GM19035 (cell line): ENCODE measurements at regions not wholly inside any gene's neighbourhood (a gene's known extent, or its start where the extent isn't known, plus 50 kb on each side); places are given as distances from the start of the nearest gene placed in this dataset.

ENCODE experiments used
- ATAC-seq: cut with Tn5 transposase; IDR thresholded peaks from one replicate; pipeline ENCODE4 v1.9.1; 2021; ENCODE audit not compliant: unreplicated experiment

DNA sequence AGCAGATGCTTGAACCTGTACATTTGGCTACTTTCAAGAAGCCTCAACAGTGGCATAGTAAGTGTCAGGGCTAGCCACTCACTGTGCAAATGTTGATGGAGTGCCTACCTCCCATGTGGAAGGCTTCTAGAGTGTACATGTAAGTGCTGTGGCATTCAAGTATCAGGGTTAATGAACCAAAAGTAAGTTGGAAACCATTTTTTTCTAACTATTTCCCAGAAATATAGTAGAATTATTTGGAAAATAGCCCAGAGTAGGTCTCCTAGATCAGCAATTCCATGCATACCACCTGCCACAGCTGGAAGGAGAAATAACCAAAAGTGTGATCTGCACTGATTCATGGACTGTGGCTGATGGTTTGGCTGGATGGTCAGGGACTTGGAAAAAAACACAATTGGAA, 53.3 kb downstream of the FOXD1 start:
- no peak for ATAC-seq

DNA sequence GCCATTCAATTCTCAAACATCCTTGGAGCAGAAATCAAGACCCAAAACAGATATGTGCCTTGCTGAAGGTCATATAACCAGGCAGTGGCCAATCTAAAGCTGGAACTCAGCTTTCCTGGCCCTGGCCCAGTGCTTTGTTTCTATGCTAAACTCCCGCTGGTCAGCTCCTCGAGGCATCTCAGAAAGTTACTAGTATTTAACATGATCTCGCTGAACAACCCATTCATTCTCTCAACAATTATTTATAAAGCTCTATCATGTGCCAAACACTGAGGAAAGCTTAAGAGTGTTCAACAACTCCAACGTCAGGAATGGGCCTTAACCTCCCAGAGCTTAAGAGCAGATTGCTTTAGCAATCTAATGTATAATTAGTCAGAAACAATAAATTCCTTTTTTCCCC, 54.0 kb downstream of the FOXD1 start:
- ATAC-seq = no peak

DNA sequence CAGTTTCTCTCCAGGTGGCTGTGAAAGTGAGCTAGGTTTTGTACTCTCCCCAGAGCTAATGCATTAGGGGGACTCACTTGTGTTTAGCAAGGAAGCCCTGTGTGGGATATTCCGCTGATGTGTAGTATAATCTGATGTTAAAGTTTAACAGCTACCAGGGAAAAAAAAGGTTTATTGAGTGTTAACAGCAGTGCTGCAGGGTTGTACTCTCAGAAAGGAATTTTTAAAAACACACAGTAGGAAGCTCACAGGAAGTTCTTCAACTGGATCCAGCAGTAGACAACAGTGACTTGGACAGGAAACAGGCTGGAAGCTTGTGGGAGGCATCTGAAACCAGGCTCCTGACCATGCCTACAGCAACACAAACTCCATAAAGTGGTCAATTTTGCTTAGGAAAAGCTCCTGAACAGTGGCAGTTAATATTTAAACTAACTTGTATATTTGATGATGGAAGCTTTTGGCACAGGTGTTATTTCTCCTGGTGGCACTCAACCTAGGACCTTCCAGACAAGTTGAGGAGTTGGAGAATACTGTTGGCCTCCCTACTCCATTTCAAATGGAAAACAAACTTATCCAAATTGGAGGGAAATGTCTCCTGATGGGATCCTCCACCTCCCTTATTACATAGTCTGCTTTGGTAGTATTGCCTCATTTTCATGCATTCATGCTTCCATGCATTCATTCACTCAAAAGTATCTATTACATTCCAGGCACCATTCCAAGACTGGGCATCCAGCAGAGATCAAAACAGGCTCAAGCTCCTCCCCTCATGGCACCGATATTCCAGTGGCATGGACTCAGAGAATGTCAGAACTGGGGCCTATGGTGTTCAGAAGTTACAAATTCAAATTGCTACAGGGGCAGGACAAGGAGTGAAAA, 54.7 kb downstream of the FOXD1 start:
- ATAC-seq = no peak

DNA sequence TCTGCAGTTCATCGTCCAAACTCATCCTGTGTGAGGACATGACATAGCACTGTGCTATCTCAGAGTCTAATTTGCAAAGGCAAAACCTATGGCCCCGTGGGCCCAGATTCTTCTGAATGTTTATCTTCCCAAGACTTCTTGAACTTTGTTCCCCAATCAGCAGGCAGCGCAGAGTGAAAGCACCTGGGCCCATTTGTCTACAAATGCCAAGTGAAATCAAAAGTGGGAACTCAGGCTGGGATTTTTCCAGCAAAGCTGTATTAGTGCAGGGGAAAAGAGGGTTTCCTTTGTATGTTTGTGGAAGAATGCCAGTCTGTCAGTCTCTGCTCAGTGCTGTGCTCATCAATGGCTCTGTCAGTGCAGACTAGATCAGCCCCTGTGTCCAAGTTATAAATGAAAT, 55.8 kb downstream of the FOXD1 start:
- no peak for ATAC-seq

DNA sequence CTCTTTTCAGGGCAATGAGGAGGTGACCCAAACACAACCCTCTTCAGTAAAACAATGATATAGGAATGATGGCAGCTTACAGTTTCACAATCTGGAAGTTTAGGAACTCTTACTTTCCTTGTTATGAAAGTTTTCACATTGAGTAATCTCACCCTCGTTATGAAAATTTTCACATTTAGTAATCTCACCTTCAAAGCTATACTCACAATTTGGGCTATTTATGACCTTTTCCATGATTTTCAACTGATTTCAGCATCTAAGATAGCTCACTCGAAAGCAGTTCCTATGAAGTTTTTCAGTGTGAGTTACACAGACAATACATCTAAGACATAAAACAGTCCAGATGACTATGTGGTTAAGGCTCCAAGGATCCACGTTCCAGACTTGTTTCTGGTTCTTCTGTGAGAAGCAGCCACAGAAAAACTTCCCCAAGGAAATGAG, 57.1 kb downstream of the FOXD1 start:
- ATAC-seq = no peak

DNA sequence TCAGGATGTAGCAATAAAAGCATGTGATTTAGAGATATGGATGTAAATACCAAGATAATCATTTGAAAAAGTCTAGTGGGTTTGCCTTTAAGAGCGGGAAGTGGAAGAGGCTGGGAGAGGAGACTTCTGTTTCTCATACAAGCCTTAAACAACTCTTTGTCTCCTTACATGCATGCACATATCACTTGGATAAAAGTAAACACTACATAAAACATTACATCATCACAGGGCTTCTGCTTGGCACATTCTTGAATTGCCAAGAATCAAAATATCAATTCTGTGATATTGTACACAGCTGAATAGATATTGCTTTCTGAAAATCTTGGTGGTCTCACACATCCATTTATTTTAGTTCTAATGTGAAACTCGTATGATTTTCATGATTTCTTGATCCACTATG, 57.6 kb downstream of the FOXD1 start:
- no peak for ATAC-seq

DNA sequence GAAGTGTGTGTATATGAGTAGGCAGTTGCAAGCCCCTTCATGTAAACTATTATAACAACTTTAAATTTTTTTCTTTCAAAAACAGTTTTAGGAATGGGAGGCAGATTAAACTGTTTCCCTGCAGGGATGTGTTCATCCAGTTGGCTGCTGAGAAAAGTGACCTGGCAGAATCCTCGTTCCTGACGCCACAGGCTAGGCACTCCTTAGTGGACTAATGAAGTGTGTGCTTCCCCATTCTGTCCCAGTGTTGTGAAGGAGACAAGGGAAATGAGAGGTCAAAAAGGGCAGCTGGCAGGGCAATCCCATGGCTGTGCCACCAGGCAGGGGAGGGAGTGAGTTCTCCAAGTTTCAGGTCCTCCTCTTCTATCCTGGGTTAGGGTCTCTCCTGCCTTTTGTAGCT, 59.8 kb downstream of the FOXD1 start:
- no peak for ATAC-seq

DNA sequence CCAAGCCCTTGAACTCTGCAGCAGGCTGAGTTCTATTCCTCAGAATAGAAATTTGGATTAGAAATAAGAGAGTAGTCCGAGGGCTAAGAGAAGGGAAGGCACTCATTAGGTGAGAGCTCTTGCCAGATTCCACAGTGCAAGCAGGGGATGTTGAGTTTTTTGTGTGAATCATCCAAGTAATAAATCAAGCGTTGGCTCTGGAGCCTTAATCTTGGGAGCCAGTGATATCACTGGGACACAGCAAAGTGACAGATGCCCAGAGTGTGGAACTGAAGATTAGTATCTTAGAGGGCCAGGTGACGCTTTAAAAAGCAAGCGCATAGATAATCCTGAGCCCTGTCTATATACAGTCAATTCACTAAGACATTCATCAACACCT, 60.3 kb downstream of the FOXD1 start:
- ATAC-seq = no peak

DNA sequence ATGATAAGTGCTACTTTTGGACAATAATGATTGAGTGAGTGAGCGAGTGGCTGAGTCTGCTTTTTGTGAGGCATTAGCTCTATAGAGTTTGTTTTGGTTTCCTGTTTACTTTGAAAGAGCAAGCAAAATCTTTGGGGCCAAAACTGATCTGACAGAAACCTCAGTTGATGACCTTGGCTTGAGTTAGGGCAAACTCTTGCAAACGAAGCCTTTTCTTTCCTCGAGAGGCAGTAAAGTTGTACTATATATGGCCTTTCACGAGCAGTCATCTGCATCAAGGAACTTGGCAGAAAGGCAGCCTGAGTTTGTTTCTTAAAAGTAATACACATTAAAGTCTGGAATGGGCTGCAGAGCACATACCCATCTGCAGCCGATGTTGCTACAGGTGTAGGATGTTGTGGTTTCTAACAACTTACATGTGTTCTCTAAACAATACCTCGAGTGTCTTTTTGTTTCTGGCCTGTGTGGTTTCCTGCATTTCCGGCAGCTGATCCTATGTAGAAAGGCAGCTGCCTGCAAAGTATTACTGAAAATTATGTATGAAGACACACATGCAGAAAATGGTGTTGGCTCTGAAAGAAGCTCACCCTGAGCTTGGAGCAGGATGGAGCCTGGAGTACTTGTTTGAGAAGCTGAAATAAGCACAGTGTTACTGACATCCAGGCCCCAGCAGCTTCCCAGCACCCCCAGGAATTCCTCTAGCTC, 60.8 kb downstream of the FOXD1 start:
- peak; percentile 90 for ATAC-seq

DNA sequence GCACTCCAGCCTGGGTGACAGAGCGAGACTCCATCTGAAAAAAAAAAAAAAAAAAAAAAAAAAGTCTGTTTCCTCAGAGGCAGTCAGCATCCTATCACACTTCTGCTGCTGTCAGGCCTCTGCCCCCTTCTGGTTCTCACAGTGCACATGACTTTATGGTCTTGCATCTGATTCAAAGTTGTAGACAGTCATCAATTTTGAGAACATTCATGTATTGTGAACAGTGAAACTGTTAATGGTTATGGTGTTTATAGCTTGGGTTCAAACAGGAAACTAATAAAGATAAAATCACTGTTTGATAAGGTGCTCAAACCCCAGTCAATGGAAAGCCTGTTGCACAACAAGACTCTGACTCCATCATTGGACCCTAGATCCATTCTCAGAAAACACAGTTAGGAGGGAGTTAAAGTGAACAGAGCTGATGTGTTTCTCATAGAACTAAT, 61.4 kb downstream of the FOXD1 start:
- peak; percentile 42 for ATAC-seq

DNA sequence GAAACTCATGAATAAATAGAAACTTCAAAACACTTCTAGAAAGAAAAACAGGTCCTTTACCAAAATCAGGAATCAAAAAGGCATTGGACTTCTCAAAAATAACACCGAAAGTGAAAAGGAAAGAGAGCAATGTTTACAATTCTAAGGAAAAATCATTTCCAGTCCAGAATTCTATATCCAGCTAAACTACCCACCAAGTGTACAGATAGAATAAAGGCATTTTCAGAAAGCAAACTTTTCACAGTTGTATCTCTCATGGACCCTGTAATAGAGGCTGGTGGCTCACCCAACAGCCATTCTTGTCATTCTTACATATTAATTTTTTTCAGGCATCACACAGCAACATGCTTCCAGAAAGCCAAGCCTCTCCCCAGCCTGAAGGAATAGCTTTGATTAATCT, 63.7 kb downstream of the FOXD1 start:
- no peak for ATAC-seq

DNA sequence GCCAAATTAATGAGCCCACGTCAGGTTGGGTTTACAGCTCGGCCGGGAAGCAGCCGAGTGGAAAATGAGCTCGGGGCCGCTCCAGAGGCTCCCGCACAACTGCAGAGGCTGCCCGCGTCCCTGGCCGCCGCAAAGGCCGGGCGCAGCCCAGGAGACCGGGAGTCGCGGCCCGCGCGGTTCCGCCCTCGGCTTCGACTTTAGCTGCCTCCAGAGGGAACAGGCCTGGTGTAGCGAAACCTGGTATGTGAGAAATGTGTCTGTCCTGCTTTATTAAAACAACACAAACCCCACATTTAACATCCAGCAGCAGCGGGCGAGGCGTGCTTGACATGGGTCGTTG, 66.2 kb downstream of the FOXD1 start:
- no peak for ATAC-seq

DNA sequence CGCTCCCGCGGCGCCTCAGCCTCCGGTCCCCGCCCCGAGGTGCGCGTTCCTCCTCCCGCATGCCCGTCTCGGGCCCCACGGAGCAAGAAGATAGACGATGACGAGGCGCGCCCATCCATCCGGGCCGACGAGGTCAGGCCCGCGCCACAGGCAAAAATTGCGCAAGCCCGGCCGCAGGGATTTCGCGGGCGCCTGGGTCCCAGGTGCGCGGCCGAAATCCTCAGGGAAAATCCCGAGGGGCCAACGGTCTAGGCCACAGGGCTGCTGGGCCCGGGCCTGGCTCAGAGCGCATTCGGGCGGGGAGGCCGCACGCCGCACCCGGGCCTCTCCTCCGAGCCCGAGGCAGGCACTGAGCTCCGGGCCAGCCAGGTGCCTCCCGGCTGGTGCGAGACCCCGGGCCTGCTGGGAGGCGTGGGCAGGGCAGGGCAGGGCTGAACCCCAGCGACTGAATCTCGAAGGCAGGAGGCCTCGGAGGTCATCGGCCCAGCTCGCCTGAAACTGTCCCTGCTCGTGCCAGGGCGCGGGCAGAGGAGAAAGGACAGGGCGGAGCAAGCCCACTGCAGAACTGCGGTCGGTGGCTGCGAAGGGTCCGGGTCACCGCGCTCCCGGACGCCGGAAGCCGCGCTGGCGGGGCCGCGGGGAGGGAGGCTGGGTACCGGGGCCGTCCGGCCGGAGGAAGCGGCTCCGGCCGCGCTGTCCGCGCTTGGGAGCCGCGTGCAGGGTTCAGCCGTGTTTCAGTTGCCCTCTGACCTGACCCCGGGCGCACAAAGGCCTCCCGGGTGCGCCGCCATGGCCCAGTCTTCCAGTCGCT, 66.8 kb downstream of the FOXD1 start:
- ATAC-seq = no peak

DNA sequence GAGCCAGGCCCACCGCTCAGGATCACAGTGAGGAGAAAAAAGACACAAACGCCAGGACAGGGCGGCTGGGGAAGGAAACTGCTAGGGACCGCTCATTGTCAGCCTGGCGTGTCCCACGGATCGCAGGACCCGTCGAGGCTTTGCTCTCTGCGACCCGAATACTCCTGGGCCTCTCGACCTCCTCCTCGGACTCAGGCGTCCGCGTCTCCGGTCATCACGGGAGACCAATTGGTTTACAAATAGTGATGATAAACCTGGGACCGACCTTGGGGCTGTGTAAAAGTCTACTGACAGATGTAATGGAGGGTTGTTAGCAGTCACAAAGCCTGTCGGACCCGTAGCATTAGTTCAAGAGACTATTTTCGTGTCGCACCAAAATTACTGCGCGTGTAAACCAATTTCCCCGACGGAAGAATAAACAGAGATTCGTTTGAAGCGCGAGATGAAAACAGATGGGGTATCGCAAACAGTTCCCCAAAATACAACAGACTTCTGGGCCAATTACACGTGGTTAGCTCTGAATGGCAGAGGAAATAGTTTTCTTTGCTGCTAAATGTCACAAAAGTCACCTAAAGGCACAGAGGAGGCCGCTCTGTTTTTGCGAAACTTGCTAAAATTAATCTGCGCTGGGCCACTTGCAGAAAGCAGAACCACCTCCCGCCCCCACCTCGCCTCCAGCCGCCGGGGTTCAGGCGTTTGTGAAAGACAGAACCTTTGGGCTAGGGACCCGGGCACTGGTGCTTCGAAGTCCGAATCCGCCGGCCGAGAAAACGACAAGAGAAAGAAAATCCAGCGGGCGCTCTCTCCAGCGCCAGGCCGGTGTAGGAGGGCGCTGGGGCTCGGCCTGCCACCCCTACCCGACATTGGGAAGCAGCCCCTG, 67.6 kb downstream of the FOXD1 start:
- ATAC-seq = no peak

DNA sequence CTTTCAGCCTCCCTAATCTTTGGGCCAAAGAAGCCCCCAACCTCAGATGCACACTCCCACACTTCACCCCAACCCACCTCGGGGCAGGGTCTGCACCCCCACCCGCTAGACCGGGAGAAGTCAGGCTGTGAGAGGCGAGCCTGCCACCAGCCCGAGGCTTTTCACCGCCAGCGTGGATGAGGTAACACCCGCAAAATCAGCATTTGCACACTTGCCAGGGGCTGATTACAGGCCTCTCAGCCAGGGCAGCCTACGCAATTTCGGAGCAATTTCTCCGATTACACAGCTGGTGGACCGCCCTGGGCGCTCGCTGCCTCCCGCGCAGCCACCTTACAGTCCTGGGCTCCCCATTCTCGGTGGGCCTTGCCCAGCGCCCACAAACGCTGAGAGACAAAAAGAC, 68.5 kb downstream of the FOXD1 start:
- ATAC-seq = no peak

DNA sequence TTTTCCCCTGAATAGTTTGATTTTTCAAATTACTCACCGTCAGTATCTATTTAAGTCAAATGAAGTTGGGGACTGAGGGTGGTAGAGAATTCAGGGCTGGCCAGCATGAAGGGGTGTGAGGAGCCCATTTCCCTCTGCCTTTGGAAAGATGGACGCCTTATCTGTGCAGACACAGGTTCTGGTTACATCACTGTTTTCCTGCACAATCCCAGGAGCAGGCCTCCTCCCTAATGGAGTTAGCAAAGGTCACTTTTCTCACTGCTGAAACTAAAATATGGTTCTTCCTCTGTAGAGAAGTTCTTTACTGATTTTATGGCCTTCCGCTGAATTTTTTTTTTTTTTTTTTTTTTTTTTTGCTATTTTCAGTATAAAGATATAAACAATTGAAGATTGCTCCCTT, 69.1 kb downstream of the FOXD1 start:
- ATAC-seq = no peak

DNA sequence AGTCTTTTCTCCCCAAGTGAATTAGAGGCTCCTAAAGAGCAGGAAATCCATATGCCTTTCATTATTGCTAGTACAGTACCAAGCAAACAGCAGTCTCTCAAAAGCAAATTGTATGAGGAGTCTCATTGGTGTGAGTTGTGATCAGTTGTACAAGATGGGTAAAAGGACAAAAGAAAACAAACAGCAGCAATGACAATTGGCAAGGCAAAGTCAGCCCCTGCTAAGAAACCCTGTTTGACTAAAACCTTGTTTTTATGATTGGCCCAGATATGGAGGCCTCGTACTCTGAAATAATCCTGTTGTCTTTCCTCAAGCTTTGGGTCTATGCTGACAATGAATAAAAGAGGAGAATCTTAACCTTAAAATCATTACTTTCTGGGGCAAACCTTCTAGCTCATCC, 69.8 kb downstream of the FOXD1 start:
- ATAC-seq = no peak

DNA sequence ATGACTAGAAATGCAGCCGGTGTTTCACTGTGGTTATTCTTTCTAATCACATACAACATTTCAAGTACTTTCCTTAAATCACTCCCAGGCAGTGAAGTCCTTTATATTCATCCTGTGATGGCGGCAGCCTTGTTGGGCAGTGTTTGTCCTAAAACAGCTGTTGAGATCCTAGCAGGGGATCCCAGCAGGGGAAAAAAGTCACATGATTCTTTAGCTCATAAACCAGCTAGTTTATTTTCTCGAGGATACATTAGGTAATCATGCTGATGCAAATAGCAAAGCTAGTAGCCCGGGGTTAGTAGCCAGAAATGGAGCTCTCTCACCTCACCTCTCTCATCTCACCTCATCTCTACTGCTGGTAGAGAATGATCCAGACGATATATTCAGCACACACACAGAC, 70.5 kb downstream of the FOXD1 start:
- no peak for ATAC-seq

DNA sequence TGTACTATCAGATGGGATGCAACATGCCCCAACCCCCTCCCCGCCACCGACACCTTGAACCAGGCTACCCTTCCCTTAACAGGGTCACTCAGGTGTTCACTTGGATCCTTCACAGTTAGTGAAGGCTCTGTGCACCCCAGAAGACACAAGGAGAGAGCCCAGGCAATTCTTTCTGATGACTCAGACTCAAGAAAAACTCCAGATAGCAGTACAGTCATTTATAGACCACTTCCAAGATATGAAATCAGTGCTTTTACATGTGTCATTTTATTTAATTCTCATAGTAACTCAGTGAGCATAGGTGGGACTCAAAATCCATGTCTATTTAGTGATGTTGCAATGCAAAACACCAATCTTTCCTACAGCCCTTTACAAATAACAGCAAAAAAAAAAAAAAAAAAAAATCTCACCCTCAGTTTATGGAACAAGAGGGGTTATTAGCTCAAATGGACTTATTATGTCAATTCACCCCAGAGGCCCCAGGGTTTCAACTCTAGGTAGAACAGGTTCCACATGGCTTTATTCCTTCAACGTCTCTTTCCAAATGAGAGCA, 71.9 kb downstream of the FOXD1 start:
- no peak for ATAC-seq

DNA sequence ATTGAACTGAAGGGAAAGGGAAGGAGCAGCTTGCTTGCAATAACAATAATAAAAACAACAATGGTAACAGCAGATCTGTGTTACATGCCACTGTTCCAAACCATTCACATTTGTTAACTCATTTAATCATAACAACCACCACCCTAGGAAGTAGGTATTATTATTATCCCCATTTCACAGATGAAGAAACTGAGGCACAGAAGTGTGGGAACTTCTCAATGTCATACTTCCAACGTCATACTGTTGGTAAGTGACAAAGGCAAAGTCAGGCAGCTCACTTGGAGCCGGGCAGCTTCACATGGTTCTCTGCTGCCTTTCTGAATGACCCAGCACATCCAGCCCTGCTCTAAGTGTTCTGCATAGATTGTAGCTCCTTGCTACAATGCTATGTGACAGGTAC, 72.6 kb downstream of the FOXD1 start:
- ATAC-seq = no peak

DNA sequence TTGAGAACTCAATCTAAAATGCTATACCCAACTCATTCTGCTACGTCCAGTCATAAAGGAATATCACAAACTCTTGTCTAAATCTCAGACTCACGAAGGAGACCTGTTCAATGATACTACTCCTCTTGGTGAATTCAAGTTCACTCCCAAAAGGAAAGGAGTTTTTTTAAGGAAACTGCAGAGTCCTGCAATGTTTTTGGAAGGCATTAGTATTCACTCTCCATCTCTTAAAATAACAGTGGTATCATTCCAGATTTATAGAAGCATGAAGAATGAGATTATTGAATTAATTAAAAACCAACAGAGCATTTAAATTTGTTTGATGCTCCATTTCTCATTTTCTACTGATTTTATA, 73.4 kb downstream of the FOXD1 start:
- ATAC-seq = no peak
